GM10248 (cell line): ENCODE measurements at regions not wholly inside any gene's neighbourhood (a gene's known extent, or its start where the extent isn't known, plus 50 kb on each side); places are given as distances from the start of the nearest gene placed in this dataset.

Experiments
- CTCF ChIA-PET: fragments of 300-600 bp; sonication (Branson Sonifier 250); formaldehyde crosslinking; extraction: SDS; loops from one replicate; lab custom pipeline; 2021; ENCODE audit warnings: antibody characterized with exemption; lab: Yijun Ruan, JAX
- POLR2A ChIA-PET: fragments of 350-650 bp; sonication (Branson Sonifier 250); formaldehyde crosslinking; extraction: SDS; loops from one replicate; lab custom pipeline; 2020; ENCODE audit warnings: antibody characterized with exemption; lab: Yijun Ruan, JAX
- DNase-seq: peaks from one replicate; pipeline ENCODE4 v3.0.0; 2012; ENCODE audit errors: extremely low spot score
- TF ChIP-seq, protein P1 (sequence below): IDR thresholded peaks from 2 replicates; pipeline ENCODE4 v1.5.1; 2012; ENCODE audit warnings: mild to moderate bottlenecking, low read depth; ENCODE audit errors: extremely low read depth, missing control alignments, control extremely low read depth

DNA sequence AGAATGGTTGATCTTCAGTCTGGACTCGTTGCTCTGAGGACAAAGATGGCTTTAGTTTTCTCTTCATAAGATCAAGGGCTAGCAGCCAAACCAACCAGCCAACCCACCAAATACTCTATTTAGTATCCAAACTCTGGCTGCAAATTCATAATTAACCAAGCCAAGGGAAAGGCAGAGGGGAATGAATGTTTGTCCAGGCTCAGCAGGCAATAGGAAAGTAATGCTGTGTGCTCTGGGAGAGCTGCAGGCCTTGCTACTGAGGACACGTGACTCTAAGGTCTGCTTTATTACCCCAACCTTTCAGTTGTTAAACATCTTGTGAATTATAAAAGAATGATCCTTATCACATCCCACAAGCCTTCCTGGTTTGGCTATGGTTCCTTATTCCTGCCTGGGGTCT lies 52.3 kb upstream of the GALNT15 start:
- CTCF ChIA-PET = interaction anchor here (1.2 kb wide), 1 partner anchor 50 kb away, joined by 4 read pairs; no protein-coding TSS in a partner anchor
- TF ChIP-seq, protein P1, sequence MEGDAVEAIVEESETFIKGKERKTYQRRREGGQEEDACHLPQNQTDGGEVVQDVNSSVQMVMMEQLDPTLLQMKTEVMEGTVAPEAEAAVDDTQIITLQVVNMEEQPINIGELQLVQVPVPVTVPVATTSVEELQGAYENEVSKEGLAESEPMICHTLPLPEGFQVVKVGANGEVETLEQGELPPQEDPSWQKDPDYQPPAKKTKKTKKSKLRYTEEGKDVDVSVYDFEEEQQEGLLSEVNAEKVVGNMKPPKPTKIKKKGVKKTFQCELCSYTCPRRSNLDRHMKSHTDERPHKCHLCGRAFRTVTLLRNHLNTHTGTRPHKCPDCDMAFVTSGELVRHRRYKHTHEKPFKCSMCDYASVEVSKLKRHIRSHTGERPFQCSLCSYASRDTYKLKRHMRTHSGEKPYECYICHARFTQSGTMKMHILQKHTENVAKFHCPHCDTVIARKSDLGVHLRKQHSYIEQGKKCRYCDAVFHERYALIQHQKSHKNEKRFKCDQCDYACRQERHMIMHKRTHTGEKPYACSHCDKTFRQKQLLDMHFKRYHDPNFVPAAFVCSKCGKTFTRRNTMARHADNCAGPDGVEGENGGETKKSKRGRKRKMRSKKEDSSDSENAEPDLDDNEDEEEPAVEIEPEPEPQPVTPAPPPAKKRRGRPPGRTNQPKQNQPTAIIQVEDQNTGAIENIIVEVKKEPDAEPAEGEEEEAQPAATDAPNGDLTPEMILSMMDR = no peak
- POLR2A ChIA-PET = no interaction called here
- no peak for DNase-seq

DNA sequence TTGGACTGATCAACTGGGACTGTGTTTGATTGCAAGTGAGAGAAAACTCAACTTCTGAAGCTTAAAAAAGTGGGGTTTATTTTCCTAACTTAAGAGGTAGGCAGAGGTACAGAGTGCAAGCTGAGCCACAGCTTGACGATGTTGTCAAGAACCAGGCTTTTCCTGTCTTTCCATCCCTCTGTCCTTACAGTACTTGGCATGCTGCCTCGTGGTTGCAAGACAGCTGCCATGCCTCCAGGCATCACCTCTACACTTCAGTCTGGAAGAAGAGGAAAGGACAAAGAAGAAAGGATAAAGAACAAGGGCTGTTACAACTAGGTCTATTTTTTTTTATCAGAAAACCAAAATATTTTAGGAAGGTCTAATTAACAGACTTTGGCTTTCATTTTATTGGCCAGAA lies 51.8 kb upstream of the GALNT15 start:
- POLR2A ChIA-PET = no interaction called here
- CTCF ChIA-PET = interaction anchor here (1.1 to 1.4 kb wide), 3 partner anchors 25 to 169 kb away, joined by 3 to 4 read pairs (median 4); no protein-coding TSS in a partner anchor
- DNase-seq = no peak
- TF ChIP-seq, protein P1 = no peak

DNA sequence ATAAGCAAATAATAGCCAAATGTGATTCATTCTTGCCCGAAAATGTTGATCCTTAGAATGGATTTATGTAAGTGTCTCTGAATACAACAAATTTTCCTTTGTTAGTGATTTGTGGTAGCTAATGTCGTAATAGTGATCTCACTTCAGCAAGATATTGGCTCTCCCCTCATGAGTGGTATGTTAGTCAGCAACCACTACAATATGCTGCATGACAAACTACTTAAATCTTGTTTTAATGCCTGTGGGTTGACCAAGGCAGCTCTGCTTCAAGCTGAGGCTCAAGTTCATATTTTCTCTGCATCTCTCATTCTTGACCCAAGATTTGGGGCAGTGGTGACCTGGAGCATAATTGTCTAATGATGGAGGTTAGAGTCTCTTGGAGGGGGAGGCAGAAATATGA lies 49.8 kb upstream of the GALNT15 start:
- TF ChIP-seq, protein P1 = no peak
- CTCF ChIA-PET = no interaction called here
- DNase-seq = no peak
- POLR2A ChIA-PET = no interaction called here
